Erythroblast (primary cell): ENCODE measurements at regions not wholly inside any gene's neighbourhood (a gene's known extent, or its start where the extent isn't known, plus 50 kb on each side); places are given as distances from the start of the nearest gene placed in this dataset.

Experiments used
- GATA1 ChIP-seq: IDR thresholded peaks from 2 replicates; pipeline ENCODE4 v1.6.1; 2011; ENCODE audit warnings: low read depth, mild to moderate bottlenecking, control low read depth, low read length, moderate library complexity
- POLR2A ChIP-seq: IDR thresholded peaks from 2 replicates; pipeline ENCODE4 v1.6.1; 2011; ENCODE audit warnings: mild to moderate bottlenecking, low read length

- no peak for TF ChIP-seq POLR2A
- TF ChIP-seq GATA1: no peak
Measured at GRCh38 chr5:98530224-98530623, 243.2 kb upstream of the RGMB start.
